NCI-H460 (cell line): ENCODE measurements at regions not wholly inside any gene's neighbourhood (a gene's known extent, or its start where the extent isn't known, plus 50 kb on each side); places are given as distances from the start of the nearest gene placed in this dataset.

Source experiments
- DNase-seq: peaks from one replicate; pipeline ENCODE4 v3.0.0-alpha.2; 2016; ENCODE audit warnings: low read depth; ENCODE audit errors: extremely low read depth

GRCh38 chr4:59068722-59069418, 1958.7 kb upstream of the IGFBP7 start:
- peak; percentile 23 for DNase-seq

- DNase-seq, result no peak
Measured at GRCh38 chr4:59086410-59086809, 1976.2 kb upstream of the IGFBP7 start.

GRCh38 chr4:59091146-59092142, 1981.3 kb upstream of the IGFBP7 start:
- DNase-seq, result no peak

GRCh38 chr4:59094505-59094904, 1984.3 kb upstream of the IGFBP7 start:
- DNase-seq, result no peak

- DNase-seq, result no peak
Measured at GRCh38 chr4:59102311-59102710, 1992.1 kb upstream of the IGFBP7 start.

GRCh38 chr4:59120287-59120814, 2010.2 kb upstream of the IGFBP7 start:
- DNase-seq, result no peak

- no peak for DNase-seq
Measured at GRCh38 chr4:59122626-59123025, 2012.4 kb upstream of the IGFBP7 start.

GRCh38 chr4:59126159-59126558, 2016.0 kb upstream of the IGFBP7 start:
- no peak for DNase-seq

- no peak for DNase-seq
Measured at GRCh38 chr4:59127006-59127405, 2016.8 kb upstream of the IGFBP7 start.

GRCh38 chr4:59127743-59128142, 2017.6 kb upstream of the IGFBP7 start:
- DNase-seq, result no peak

GRCh38 chr4:59135248-59135985, 2025.2 kb upstream of the IGFBP7 start:
- no peak for DNase-seq

- no peak for DNase-seq
Measured at GRCh38 chr4:59161249-59161648, 2038.9 kb upstream of the ADGRL3 start.

GRCh38 chr4:59175617-59176016, 2024.5 kb upstream of the ADGRL3 start:
- DNase-seq, result no peak

GRCh38 chr4:59179372-59179771, 2020.8 kb upstream of the ADGRL3 start:
- no peak for DNase-seq

- no peak for DNase-seq
Measured at GRCh38 chr4:59180161-59180560, 2020.0 kb upstream of the ADGRL3 start.

GRCh38 chr4:59180969-59181368, 2019.2 kb upstream of the ADGRL3 start:
- DNase-seq, result no peak

- no peak for DNase-seq
Measured at GRCh38 chr4:59195839-59196238, 2004.3 kb upstream of the ADGRL3 start.

GRCh38 chr4:59200992-59201391, 1999.1 kb upstream of the ADGRL3 start:
- peak; percentile 7 for DNase-seq

- no peak for DNase-seq
Measured at GRCh38 chr4:59217910-59218631, 1982.1 kb upstream of the ADGRL3 start.

- DNase-seq, result no peak
Measured at GRCh38 chr4:59222221-59222620, 1977.9 kb upstream of the ADGRL3 start.
